KBM-7 (cell line): ENCODE measurements at regions not wholly inside any gene's neighbourhood (a gene's known extent, or its start where the extent isn't known, plus 50 kb on each side); places are given as distances from the start of the nearest gene placed in this dataset.

Source experiments
- DNase-seq: peaks from one replicate; pipeline ENCODE4 v3.0.0-alpha.2; 2015
- in situ Hi-C: fragments of 300-500 bp; cut with MboI; formaldehyde crosslinking; loops from 2 replicates; pipeline ENCODE4 v1.14.3; 2020; ENCODE audit warnings: low sequenced_read_pairs, low pct_unique_long_range_greater_than_20kb, mixed read lengths

GRCh38 chr22:49072996-49073645 is 754.6 kb downstream of the BRD1 start:
- in situ Hi-C loops = no loop called here
- DNase-seq = no peak

DNA sequence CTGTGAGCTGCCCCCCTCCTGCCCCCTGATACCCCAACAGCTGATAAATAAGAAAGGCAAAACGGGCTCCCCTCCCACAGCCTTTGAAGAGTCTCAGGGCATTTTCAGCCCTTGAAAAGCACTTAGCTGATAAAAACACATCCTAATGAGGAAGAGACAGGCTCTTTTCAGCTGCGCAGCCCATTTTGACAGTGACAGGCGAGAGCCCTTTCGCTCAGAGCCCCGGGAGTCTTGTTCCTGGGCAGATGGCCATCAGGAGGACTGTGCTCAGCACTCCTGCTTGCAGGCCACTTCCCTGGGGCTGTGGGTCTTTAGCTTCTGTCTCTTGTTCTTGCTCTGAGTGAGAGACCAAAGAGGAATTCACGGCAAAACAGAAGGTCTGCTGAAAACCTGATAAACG is 757.2 kb downstream of the BRD1 start:
- in situ Hi-C loops = no loop called here
- DNase-seq = no peak

DNA sequence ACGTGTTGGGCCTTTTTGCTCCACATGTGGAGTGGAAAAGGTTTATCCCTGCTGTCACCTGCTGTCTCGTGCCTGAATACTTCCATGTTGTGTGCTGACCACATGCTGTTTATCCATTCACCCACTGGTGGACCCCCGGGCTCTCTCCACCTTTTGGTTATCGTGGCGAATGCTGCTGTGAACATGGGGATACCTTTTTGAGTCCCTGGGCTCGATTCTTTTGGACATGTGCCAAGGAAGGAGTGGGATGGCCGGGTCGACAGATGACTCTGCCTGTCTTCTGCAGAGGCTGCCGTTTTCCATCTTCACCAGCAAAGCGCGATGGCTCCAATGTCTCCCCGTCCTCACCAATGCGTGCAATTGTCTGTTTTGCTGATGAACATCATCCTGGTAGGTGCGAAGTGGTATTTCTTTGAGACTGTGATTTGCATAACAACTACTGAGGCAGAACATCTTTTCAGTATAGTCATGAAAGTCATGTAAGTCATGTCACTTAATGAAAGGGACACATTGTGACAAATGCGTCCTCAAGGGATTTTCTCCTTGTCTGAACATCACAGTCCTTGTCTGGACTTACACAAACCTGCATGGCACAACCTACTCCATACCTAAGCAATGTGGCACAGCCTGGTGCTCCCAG is 758.7 kb downstream of the BRD1 start:
- DNase-seq = no peak
- in situ Hi-C loops = no loop called here

- DNase-seq = no peak
- in situ Hi-C loops = no loop called here
Observed at GRCh38 chr22:49067504-49067903, 760.2 kb downstream of the BRD1 start.

- no peak for DNase-seq
- in situ Hi-C loops = no loop called here
Observed at GRCh38 chr22:49066619-49067018, 761.1 kb downstream of the BRD1 start.

DNA sequence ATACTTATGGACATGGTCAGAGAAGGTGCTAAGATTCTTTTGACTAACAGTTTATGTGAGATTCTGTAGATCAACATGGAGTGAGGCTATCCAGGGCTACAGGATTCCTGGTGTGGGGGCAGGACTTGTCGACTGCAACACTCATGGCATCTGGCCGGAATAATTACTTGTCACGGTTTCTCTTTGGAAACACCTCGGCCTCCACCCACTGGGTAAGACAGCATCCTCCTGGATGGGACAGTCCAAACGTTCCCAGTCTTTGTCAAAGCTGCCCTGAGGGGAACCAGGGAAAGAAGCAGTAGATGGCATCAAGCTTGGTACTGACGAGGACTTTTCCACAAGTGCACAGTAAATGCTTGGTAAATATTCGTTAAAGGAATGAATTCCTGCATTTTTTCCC is 762.8 kb downstream of the BRD1 start:
- DNase-seq = no peak
- in situ Hi-C loops = no loop called here

DNA sequence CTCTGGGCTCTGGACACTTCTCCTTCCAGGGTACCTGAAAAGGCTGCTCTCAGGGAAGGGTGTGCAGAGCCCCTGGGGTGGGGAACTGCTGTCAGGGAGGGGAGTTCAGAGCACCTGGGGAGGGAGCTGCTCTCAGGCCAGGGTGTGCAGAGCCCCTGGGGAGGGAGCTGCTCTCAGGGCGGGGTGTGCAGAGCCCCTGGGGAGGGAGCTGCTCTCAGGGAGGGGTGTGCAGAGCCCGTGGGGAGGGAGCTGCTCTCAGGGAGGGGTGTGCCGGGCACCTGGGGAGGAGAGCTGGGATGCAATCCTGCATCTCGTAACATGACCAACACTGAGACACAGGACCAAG is 764.2 kb downstream of the BRD1 start:
- DNase-seq = no peak
- in situ Hi-C loops = no loop called here

GRCh38 chr22:49062802-49063544 is 764.7 kb downstream of the BRD1 start:
- in situ Hi-C loops = no loop called here

GRCh38 chr22:49062155-49062801 is 765.4 kb downstream of the BRD1 start:
- in situ Hi-C loops = no loop called here
- no peak for DNase-seq

More at GRCh38 chr22:49062802-49063544, 764.7 kb downstream of the BRD1 start:
- DNase-seq = no peak

DNA sequence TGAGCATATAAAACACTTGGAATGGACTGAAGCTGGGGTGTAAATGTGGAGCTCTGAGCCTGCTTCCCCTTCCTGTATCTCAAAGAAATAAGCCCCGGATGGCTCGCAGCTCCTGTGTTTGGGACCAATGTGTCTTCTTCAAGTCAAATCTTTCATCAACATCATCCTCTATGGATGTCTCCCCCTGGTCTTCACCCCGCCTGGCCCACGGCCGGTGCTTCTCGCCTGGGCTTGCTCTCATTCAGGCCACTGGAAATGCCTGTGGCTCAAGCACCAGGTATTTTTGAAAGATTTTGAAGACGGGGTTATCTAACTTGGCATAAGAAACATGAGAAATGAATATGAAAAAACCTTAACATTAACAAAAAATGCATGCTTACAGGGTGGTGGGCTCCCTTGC is 769.8 kb downstream of the BRD1 start:
- no peak for DNase-seq
- in situ Hi-C loops = no loop called here

GRCh38 chr22:49056301-49056700 is 771.4 kb downstream of the BRD1 start:
- DNase-seq = no peak
- in situ Hi-C loops = no loop called here

GRCh38 chr22:49055406-49055805 is 772.3 kb downstream of the BRD1 start:
- no peak for DNase-seq
- in situ Hi-C loops = no loop called here

GRCh38 chr22:49053578-49053977 is 774.1 kb downstream of the BRD1 start:
- in situ Hi-C loops = no loop called here
- DNase-seq = no peak

DNA sequence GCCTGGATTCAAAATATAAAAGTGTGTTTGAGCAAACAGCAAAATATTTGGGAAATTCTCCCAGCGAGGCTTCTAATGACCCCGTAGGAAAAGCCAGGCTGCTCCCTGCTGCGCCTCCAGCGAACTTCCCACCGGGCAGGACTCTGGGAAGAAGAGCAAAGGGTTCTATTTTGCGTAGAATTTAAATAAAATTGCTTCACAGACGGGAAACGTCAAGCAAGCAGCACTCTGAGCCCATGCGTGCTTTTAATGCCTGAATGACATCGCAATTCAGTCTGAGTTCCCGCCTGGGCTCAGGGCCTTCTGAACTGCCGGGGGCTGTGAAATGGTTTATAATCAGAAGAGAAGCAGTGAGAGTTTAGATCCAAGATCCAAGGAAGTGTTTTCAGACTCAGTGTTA is 775.1 kb downstream of the BRD1 start:
- in situ Hi-C loops = no loop called here
- DNase-seq = no peak

- no peak for DNase-seq
- in situ Hi-C loops = no loop called here
Observed at GRCh38 chr22:49052023-49052538, 775.6 kb downstream of the BRD1 start.

DNA sequence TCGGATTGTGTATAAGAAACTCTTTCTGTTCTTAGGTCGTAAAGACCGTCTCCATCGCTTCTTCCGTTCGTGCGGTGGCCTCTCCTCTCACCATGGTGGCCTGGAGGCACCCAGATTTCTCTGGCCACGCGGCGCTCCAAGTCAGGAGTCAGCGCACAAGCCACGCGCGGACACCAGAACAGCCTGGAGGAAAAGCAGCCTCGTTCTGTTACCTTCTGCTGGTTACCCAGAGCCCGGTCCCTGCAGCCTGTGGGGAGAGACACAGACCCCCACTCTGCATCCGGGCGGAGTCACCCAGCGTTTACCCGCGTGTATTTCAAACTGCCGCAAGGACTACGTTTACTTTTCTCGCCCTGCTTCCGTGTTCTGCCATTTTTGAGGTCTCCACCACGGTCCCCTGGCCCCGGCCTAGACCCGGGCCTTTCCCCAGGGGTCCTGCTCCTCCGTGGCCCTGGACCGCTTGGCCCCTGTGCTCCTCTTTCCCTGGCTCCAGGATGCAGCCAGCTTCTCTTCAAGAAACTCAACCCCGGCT is 776.1 kb downstream of the BRD1 start:
- DNase-seq = no peak
- in situ Hi-C loops = no loop called here

GRCh38 chr22:49049691-49050090 is 778.0 kb downstream of the BRD1 start:
- no peak for DNase-seq
- in situ Hi-C loops = no loop called here

- in situ Hi-C loops = no loop called here
Observed at GRCh38 chr22:49048591-49048990, 779.1 kb downstream of the BRD1 start.

DNA sequence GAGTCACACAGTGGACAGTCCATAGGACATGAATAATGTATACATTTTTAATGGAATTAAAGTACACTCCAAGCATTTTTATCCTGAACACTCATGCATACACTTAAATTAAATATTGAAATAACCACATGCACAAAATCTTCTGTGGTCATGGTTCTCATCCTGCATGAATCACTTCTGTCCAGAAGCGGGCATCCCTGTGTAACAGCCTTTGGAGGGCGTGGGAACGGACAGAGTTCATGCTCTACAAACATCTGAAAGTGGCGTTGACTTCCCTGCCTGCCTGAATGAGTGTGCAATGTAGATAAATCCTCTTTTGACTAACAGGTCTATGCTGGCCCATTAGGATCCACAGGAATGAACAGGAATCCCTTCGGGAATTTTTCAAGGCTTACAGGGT is 780.2 kb downstream of the BRD1 start:
- no peak for DNase-seq
- in situ Hi-C loops = no loop called here

More at GRCh38 chr22:49048591-49048990, 779.1 kb downstream of the BRD1 start:
- DNase-seq = no peak
